ENCODE measurements at regions not wholly inside any gene's neighbourhood (a gene's known extent, or its start where the extent isn't known, plus 50 kb on each side); places are given as distances from the start of the nearest gene placed in this dataset.

- ATAC-seq (ENCODE audit: low read depth) = no peak
- no peak overlapping the region for H3K4me2 ChIP-seq (replicated peaks; ENCODE audit: low read depth, low read length, poor library complexity, severe bottlenecking)
- Mint-ChIP-seq H3K27ac (no peak overlapping the region), H3K4me3 (no peak overlapping the region), H3K27me3 (peaks cover 14% of the 10 kb centered on the region), H3K9me3 (ENCODE audit: insufficient read depth) (peaks cover 5% of the 10 kb centered on the region), H3K4me1 (no peaks in the 10 kb centered on the region)
- no peaks in the 10 kb centered on the region for H3K27me3 ChIP-seq (replicated peaks in 1 of 4; ENCODE audit: control extremely low read depth in 1 of 4, control insufficient read depth in 3 of 4, insufficient read depth in 4 of 4, low read length in 3 of 4)
- no peak for TF ChIP-seq CTCF (IDR thresholded peaks at IDR 0.05)
- POLR2A ChIA-PET = no interaction called here
- no peaks in the 10 kb centered on the region for H4K20me1 ChIP-seq (ENCODE audit: control insufficient read depth, insufficient read depth, low read length, poor library complexity, severe bottlenecking)
- no CpG with 5 or more reads among the region's 1 CpG for WGBS (ENCODE audit: insufficient coverage)
- no peak overlapping the region for H2AFZ ChIP-seq (ENCODE audit: insufficient read depth, low read depth, low read length, poor library complexity, severe bottlenecking)
- no peak for DNase-seq
- H3K9me3 ChIP-seq (ENCODE audit: control extremely low read depth in 1 of 3, control insufficient read depth in 2 of 3, insufficient read depth in 1 of 3, low read length in 2 of 3) = peaks cover 0 to 1% (median 0%) of the 10 kb centered on the region in 3 donors
- no peak overlapping the region for H3K27ac ChIP-seq (ENCODE audit: low read length in 2 of 2)
- no peak overlapping the region for H3K9ac ChIP-seq (ENCODE audit: low read length)
- H3K4me3 ChIP-seq (ENCODE audit: control extremely low read depth in 1 of 5, extremely low read depth in 1 of 5, insufficient read depth in 1 of 5, low read depth in 2 of 5, low read length in 4 of 5) = no peak overlapping the region
- no peaks in the 10 kb centered on the region for H3K36me3 ChIP-seq (replicated peaks in 1 of 2; ENCODE audit: control extremely low read depth in 1 of 2, control insufficient read depth in 1 of 2, extremely low read depth in 1 of 2, insufficient read depth in 2 of 2, low read length in 1 of 2)
- CTCF ChIA-PET = no interaction called here
- H3K79me2 ChIP-seq (ENCODE audit: control insufficient read depth, insufficient read depth, low read length) = no peaks in the 10 kb centered on the region
- H3K4me1 ChIP-seq (ENCODE audit: control insufficient read depth in 2 of 2, insufficient read depth in 2 of 2, low read length in 2 of 2) = no peaks in the 10 kb centered on the region
- intact Hi-C loops (cut with micrococcal nuclease) = no loop called here
These were observed 134.8 kb upstream of the EGLN3 start for GRCh38 chr14:34085695-34086094.

- DNase-seq (no peak), ATAC-seq (ENCODE audit: low read depth) (no peak)
- WGBS (ENCODE audit: insufficient coverage) = 78% methylated on average over 3 of the region's 6 CpGs
- Histone ChIP-seq H3K9me3 (ENCODE audit: control extremely low read depth in 1 of 3, control insufficient read depth in 2 of 3, insufficient read depth in 1 of 3, low read length in 2 of 3) (no peaks in the 10 kb centered on the region), H3K4me2 (replicated peaks; ENCODE audit: low read depth, low read length, poor library complexity, severe bottlenecking) (no peak overlapping the region), H4K20me1 (ENCODE audit: control insufficient read depth, insufficient read depth, low read length, poor library complexity, severe bottlenecking) (no peaks in the 10 kb centered on the region), H3K79me2 (ENCODE audit: control insufficient read depth, insufficient read depth, low read length) (no peaks in the 10 kb centered on the region), H3K27me3 (replicated peaks in 1 of 4; ENCODE audit: control extremely low read depth in 1 of 4, control insufficient read depth in 3 of 4, insufficient read depth in 4 of 4, low read length in 3 of 4) (no peaks in the 10 kb centered on the region), H3K4me3 (ENCODE audit: control extremely low read depth in 1 of 5, extremely low read depth in 1 of 5, insufficient read depth in 1 of 5, low read depth in 2 of 5, low read length in 4 of 5) (no peak overlapping the region), H2AFZ (ENCODE audit: insufficient read depth, low read depth, low read length, poor library complexity, severe bottlenecking) (no peak overlapping the region), H3K4me1 (ENCODE audit: control insufficient read depth in 2 of 2, insufficient read depth in 2 of 2, low read length in 2 of 2) (no peaks in the 10 kb centered on the region), H3K27ac (ENCODE audit: low read length in 2 of 2) (no peak overlapping the region), H3K9ac (ENCODE audit: low read length) (no peak overlapping the region), H3K36me3 (replicated peaks in 1 of 2; ENCODE audit: control extremely low read depth in 1 of 2, control insufficient read depth in 1 of 2, extremely low read depth in 1 of 2, insufficient read depth in 2 of 2, low read length in 1 of 2) (no peaks in the 10 kb centered on the region)
- no peak for TF ChIP-seq EZH2 (IDR thresholded peaks at IDR 0.05; ENCODE audit: borderline replicate concordance, insufficient read depth, low read depth, low read length, poor library complexity, severe bottlenecking)
- TF ChIP-seq CTCF (IDR thresholded peaks at IDR 0.05) = no peak
- Mint-ChIP-seq H3K9me3 (ENCODE audit: insufficient read depth) (peaks cover 2% of the 10 kb centered on the region), H3K27ac (no peak overlapping the region), H3K4me3 (no peak overlapping the region), H3K27me3 (peaks cover 11% of the 10 kb centered on the region), H3K4me1 (no peaks in the 10 kb centered on the region)
- intact Hi-C loops (cut with micrococcal nuclease) = no loop called here
- ChIA-PET CTCF (no interaction called here), POLR2A (no interaction called here)
These were observed 130.8 kb upstream of the EGLN3 start for GRCh38 chr14:34081576-34082136.
